ENCODE measurements at regions not wholly inside any gene's neighbourhood (a gene's known extent, or its start where the extent isn't known, plus 50 kb on each side); places are given as distances from the start of the nearest gene placed in this dataset.

DNA sequence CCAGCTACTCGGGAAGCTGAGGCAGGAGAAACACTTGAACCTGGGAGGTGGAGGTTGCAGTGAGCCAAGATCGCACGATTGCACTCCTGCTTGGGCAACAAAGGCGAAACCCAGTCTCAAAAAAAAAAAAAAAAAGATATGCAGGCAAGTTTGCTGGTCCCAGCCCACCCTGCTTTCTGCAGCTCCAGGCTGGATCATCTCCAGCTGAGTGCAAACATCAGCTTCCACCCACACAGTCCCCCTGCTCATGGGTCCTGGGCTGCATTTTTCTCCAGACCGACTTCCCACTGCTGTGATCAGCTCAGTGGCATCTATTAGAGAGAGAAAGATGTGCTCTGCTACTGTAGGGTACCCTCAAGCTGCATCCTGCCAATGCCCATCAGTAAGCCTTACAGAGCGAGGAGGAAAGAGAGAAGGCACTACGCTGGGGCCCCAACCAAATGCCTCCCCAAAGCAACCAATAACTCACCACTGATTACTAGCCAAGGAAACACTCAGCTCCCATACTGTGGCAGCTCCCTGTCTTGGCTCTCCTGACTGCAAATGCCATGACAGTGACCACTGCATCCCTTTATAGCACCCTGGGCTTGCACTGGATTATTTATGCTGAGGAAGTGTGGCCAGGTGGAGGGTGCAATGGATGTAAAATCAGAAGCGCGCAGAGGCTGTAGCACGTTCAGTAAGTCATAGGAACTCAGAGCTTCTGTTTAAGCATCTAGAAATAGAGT lies 170.9 kb upstream of the ZNF507 start:
- DNase-seq (ENCODE audit: low read depth) = no peak
- H3K4me3 ChIP-seq (ENCODE audit: control insufficient read depth, low read depth, low read length) = no peak overlapping the region
- TF ChIP-seq, protein P1, sequence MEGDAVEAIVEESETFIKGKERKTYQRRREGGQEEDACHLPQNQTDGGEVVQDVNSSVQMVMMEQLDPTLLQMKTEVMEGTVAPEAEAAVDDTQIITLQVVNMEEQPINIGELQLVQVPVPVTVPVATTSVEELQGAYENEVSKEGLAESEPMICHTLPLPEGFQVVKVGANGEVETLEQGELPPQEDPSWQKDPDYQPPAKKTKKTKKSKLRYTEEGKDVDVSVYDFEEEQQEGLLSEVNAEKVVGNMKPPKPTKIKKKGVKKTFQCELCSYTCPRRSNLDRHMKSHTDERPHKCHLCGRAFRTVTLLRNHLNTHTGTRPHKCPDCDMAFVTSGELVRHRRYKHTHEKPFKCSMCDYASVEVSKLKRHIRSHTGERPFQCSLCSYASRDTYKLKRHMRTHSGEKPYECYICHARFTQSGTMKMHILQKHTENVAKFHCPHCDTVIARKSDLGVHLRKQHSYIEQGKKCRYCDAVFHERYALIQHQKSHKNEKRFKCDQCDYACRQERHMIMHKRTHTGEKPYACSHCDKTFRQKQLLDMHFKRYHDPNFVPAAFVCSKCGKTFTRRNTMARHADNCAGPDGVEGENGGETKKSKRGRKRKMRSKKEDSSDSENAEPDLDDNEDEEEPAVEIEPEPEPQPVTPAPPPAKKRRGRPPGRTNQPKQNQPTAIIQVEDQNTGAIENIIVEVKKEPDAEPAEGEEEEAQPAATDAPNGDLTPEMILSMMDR (IDR thresholded peaks at IDR 0.05; ENCODE audit: control insufficient read depth, insufficient read depth, low read depth, low read length, missing control alignments) = no peak

DNA sequence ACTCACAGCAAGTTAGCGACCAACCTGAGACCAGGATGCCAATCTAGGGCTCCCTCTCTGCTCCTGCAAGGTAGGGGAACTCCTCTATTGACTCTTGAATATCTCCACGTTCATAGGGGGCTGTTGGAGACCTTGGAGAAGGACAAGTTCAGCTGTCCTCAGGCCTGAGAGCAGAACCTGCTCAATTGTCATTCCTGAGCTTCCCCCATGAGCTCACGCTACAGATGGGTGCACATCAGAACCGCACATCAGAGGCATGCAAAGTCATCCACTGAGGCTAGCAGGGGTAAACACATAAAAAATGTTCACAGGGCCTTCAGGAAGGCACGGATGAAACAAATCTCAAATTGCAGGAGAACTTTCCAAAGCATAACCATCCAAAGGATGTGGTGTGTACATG lies 168.8 kb upstream of the ZNF507 start:
- no peak for DNase-seq (ENCODE audit: low read depth)
- H3K4me3 ChIP-seq (ENCODE audit: control insufficient read depth, low read depth, low read length) = no peak overlapping the region
- TF ChIP-seq, protein P1 (IDR thresholded peaks at IDR 0.05; ENCODE audit: control insufficient read depth, insufficient read depth, low read depth, low read length, missing control alignments) = no peak

DNA sequence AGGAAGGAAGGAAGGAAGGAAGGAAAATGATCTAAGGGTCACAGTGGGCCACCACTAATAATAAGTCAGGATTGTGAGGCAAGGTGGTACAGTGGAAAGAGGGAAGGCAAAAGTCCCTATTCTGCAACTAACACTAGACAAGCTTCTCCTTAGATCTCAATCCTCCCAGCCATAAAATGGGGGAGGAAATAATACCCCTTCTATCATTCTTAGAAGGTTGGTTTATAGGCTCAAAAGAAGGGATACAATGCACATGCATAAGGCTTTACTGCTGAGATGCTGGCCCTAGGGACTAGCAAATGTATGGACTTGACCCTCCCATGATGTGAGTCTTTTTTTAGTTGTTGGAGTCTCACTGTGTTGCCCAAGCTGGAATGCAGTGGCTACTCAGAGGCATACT lies 167.7 kb upstream of the ZNF507 start:
- DNase-seq (ENCODE audit: low read depth) = no peak
- H3K4me3 ChIP-seq (ENCODE audit: control insufficient read depth, low read depth, low read length) = no peak overlapping the region
- TF ChIP-seq, protein P1 (IDR thresholded peaks at IDR 0.05; ENCODE audit: control insufficient read depth, insufficient read depth, low read depth, low read length, missing control alignments) = no peak

DNA sequence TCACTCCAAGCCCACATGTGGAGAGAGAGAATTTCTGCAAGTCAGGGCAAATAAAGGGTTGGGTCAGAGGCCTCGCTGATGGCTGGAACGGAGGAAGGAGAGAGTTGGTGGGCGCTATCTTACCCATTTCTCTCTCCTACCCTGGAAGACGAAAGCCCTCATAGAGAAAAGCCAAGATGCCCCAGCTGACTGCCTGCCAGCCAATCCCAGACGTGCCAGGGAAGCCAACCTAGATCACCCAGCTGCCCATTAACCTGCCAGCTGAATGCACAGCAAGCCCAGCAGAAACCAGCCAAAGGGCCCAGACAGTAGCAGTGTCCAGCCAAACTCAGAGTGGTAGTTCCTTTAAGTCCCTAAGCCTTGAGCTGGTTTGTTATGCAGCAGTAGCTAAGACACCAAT lies 167.0 kb upstream of the ZNF507 start:
- H3K4me3 ChIP-seq (ENCODE audit: control insufficient read depth, low read depth, low read length) = no peak overlapping the region
- DNase-seq (ENCODE audit: low read depth) = no peak
- TF ChIP-seq, protein P1 (IDR thresholded peaks at IDR 0.05; ENCODE audit: control insufficient read depth, insufficient read depth, low read depth, low read length, missing control alignments) = no peak

DNA sequence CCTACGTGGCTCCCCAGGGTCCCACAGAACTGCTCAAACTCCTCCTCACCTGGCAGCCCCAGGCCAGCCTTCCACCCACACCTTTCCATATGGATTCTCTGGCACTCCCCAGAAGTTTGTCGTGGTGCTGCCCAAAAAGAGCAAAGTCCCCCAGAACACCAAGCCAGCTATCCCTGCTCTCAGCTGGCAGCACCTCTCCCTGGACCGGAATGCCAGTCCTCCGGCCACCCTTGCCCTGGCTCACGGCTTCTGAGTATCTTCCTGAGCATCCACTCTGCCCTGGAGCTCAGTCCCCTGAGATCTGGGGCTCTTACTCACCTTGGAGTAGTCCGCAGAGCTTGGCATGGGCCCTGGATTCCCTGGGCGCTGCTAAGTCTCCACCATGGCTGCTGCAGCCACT lies 166.5 kb upstream of the ZNF507 start:
- TF ChIP-seq, protein P1 (IDR thresholded peaks at IDR 0.05; ENCODE audit: control insufficient read depth, insufficient read depth, low read depth, low read length, missing control alignments) = no peak
- no peak for DNase-seq (ENCODE audit: low read depth)
- no peak overlapping the region for H3K4me3 ChIP-seq (ENCODE audit: control insufficient read depth, low read depth, low read length)

DNA sequence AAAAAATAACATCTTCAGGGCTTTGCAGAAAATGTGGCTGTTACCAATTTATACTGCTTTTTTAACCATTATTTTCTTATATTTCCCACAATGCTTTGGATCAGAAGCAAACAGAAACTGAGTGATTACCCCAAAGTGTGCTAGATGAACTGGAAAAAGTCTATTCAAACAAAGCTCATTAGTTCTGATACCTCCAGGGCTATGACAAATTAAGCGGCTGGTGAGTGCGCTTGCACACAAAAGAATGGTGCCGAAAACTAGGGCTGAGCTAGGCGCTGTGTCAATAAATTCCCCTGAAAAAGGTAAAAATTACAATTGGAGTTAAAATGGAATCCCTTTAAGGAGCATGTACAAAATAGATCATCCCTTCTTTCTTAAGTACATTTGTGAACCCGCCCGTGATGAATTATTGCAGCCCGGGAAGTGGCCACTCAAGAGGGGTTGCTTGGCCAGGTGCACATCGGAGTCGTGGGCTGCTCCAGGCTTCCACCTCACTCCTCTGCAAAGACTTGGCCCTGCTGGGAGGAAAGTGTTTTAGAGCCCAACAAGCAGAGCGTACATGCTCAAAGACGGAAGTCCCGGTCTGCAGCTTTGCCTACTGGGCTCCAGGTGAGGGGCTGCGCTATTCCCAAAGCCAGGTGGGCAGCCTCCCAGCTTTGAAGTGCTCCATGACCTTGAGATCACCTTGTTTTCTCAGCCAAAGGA lies 164.0 kb upstream of the ZNF507 start:
- DNase-seq (ENCODE audit: low read depth) = no peak
- TF ChIP-seq, protein P1 (IDR thresholded peaks at IDR 0.05; ENCODE audit: control insufficient read depth, insufficient read depth, low read depth, low read length, missing control alignments) = no peak
- no peak overlapping the region for H3K4me3 ChIP-seq (ENCODE audit: control insufficient read depth, low read depth, low read length)

Data from AG09309 (cell line).